Activated naive CD8-positive, alpha-beta T cell treated with anti-CD3 and anti-CD28 coated beads, Interleukin-2, amount 10 ng/mL, durations not matched to agents 7 days and 5 days (primary cell): ENCODE measurements at regions not wholly inside any gene's neighbourhood (a gene's known extent, or its start where the extent isn't known, plus 50 kb on each side); places are given as distances from the start of the nearest gene placed in this dataset.

ENCODE experiments used
- ATAC-seq: fragments of 150-1000 bp; cut with Tn5 transposase; one replicate; pipeline ENCODE4 v1.10.0; 2021; ENCODE audit warnings: low read depth, moderate library complexity
- POLR2A ChIA-PET: fragments of 350-600 bp; sonication (Branson Sonifier 250); formaldehyde crosslinking; loops from one replicate; lab custom pipeline; 2021; ENCODE audit warnings: antibody characterized with exemption; lab: Charles Lee
- DNase-seq: peaks from one replicate; pipeline ENCODE4 v3.0.0; 2021
- H3K27ac Mint-ChIP-seq: one replicate; pipeline ENCODE4 v1.8.0; 2022; ENCODE audit warnings: mild to moderate bottlenecking, mixed read lengths
- H3K27me3 Mint-ChIP-seq: one replicate; pipeline ENCODE4 v1.8.0; 2022; ENCODE audit warnings: mild to moderate bottlenecking, moderate library complexity, mixed read lengths
- H3K36me3 Mint-ChIP-seq: one replicate; pipeline ENCODE4 v1.8.0; 2021; ENCODE audit warnings: mild to moderate bottlenecking, mixed read lengths
- H3K4me1 Mint-ChIP-seq: one replicate; pipeline ENCODE4 v1.8.0; 2021; ENCODE audit warnings: mixed read lengths
- H3K4me3 Mint-ChIP-seq: one replicate; pipeline ENCODE4 v1.8.0; 2022; ENCODE audit warnings: mild to moderate bottlenecking, moderate library complexity, mixed read lengths
- H3K9me3 Mint-ChIP-seq: one replicate; pipeline ENCODE4 v1.8.0; 2021; ENCODE audit warnings: mixed read lengths

DNA sequence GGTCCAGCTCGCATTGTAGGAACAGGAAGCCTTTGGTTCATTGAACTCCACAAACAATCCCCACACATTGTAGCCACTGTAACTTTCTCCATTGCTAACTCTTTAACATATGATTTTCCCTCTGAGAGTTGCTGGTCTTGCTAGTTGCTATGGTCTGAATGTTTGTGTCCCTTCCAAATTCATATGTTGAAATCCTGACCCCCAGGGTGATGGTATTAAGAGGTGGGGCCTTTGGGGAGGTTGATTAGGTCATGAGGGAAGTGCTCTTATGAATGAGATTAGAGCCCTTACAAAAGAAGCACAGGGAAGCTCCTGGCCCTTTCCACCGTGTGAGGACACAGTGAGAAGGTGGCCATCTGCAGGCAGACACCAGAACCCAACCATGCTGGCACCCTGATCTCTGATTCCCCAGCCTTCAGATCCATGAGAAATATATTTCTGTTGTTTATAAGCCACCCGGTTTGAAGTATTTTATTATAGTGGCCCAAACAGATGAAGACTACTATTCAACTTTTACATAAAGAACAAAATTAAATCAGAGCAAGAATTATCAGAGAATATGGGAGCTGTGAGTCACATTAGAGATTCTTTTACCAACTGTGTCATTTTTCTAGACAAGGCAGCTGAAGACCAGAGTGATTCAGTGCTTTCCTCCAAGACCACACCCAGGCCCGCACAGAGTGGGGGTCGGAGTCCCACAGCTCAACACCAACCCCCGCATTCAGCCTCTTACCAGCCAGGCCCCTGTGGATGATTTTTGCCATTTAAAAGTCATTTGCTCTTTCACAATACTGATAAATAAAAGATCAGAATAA, 143.0 kb downstream of the SAMD5 start:
- H3K36me3 Mint-ChIP-seq = no peaks in the 10 kb centered on the region
- H3K27me3 Mint-ChIP-seq = peaks cover 3% of the 10 kb centered on the region
- POLR2A ChIA-PET = no interaction called here

DNA sequence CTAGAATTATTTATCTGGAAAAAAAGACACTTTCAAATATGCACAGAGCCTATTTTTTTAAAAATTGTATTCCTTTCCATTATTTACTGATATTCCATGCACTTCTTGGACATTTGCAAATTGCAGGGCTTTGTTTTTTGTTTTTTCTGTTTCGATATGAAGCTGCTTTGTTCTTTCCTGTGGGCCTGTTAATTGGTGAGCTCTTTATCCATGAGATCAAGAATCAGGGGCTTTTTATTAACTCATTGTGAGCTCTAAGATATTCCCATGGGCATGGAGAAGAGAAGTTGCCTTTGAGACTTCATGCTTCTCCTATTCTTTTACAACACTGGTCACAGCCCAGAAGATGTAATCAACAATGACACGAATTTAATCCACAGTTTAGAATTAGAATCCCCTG, 145.1 kb downstream of the SAMD5 start:
- Mint-ChIP-seq H3K27me3 (peaks cover 3% of the 10 kb centered on the region), H3K4me1 (no peaks in the 10 kb centered on the region), H3K4me3 (no peak overlapping the region), H3K36me3 (no peaks in the 10 kb centered on the region), H3K9me3 (peaks cover 4% of the 10 kb centered on the region), H3K27ac (no peak overlapping the region)
- DNase-seq = no peak
- ATAC-seq = no peak
- POLR2A ChIA-PET = no interaction called here

More for the DNA sequence above, 143.0 kb downstream of the SAMD5 start:
- H3K4me3 Mint-ChIP-seq = no peak overlapping the region
- no peak for DNase-seq
- H3K27ac Mint-ChIP-seq = no peak overlapping the region
- no peak for ATAC-seq
- no peaks in the 10 kb centered on the region for H3K4me1 Mint-ChIP-seq
- H3K9me3 Mint-ChIP-seq = peaks cover 4% of the 10 kb centered on the region

DNA sequence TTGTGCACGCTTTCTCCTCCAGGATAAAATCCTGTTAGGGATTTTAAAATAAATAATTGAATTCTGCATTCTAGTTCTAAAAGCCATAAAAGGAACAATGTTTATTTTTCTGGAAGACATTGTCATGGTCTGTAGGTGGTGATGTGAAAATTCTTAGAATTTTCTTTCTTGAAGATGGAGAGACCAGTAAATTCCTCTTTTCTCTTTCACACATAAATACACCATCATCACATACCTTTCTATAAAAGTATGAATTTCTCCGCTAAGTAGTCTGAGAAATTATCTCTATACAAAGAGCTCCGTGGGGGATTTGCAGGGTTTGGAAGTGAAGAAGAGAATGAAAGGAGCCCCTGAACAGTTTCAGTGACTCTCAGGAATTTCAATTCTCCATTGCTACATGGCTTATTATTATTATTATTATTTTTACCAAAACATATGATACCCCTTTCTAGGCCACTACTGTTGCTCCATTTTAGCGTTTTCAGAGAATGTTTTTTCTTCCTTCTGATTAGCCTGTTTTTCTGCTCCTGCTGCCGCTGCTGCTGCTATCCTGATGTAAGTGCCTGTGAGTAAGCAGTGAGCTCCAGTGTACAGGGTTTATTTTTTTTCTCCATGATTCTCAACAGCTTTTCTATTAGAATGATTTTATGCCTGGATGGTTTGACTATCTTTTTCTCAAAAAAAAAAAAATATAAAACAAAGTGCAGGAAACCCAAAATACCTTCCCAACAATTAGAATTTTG, 145.8 kb downstream of the SAMD5 start:
- H3K4me3 Mint-ChIP-seq = no peak overlapping the region
- no peak overlapping the region for H3K27ac Mint-ChIP-seq
- peaks cover 3% of the 10 kb centered on the region for H3K27me3 Mint-ChIP-seq
- POLR2A ChIA-PET = no interaction called here
- no peaks in the 10 kb centered on the region for H3K36me3 Mint-ChIP-seq
- H3K4me1 Mint-ChIP-seq = no peaks in the 10 kb centered on the region
- peaks cover 4% of the 10 kb centered on the region for H3K9me3 Mint-ChIP-seq
- DNase-seq (no peak), ATAC-seq (no peak)

DNA sequence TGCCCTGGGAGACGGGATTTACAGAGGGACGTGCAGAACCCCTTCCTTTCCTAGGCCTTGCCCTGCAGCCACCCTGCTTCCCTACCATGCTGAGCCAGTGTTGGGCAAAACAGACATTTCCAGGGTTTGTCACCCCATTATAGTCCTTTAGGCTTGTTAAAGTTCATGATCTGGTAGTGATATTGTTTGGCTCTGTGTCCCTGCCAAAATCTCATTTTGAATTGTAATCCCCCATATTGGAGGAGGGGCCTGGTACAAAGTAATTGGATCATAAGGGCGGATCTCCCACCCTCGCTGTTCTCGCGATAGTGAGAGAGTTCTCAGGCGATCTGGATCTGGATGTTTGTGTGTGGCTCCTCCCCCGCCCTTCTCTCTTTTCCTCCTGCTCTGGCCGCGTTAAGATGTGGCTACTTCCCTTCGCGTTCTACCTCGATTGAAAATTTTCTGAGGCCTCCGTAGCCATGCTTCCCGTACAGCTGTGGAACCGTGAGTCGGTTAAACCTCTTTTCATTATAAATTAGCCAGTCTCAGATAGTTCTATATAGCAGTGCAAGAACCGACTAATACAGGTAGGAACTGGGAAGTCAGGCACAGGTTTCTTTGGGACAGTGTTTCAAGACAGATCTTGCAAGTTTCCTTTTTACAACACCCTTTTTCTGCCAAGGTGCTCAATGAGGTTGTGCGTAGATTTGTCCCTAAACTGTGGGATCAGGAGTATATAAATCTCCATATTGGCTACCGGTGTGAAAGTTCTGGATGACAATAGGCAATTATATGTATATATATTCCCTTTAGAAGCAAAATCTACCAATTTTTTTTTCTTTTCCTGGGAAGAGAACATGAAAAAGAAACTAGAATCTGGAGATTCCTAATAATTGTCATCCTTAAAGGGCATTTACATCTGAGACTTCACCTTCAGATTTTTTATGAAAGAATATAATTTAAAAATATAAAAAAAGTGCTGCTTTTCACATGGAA, 152.1 kb downstream of the SAMD5 start:
- no peak for DNase-seq
- H3K4me1 Mint-ChIP-seq = no peaks in the 10 kb centered on the region
- H3K9me3 Mint-ChIP-seq = no peaks in the 10 kb centered on the region
- no peak for ATAC-seq
- POLR2A ChIA-PET = no interaction called here
- H3K36me3 Mint-ChIP-seq = no peaks in the 10 kb centered on the region
- H3K27ac Mint-ChIP-seq = no peak overlapping the region
- no peak overlapping the region for H3K4me3 Mint-ChIP-seq
- no peaks in the 10 kb centered on the region for H3K27me3 Mint-ChIP-seq

DNA sequence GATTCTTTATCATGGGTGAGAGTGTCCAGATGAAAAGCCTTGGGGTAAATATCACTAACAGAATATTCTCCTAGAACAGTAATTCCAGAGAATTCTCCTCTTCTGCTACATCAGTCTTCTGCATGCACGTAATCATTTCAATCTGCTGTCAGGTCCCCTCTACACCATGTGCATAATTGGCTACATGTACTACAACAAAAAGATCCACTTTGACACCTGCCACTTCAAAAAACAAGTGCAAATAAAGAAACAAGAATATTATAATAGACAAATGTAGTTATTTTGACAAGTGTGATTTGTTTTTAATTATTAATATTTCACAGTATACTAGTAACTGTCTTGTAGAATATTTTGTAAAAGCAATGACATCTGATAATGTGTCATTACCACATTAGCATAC, 154.2 kb downstream of the SAMD5 start:
- Mint-ChIP-seq H3K36me3 (no peaks in the 10 kb centered on the region), H3K4me3 (no peak overlapping the region), H3K27ac (no peak overlapping the region), H3K27me3 (no peaks in the 10 kb centered on the region), H3K9me3 (no peaks in the 10 kb centered on the region), H3K4me1 (no peaks in the 10 kb centered on the region)
- POLR2A ChIA-PET = no interaction called here
- no peak for DNase-seq
- no peak for ATAC-seq

DNA sequence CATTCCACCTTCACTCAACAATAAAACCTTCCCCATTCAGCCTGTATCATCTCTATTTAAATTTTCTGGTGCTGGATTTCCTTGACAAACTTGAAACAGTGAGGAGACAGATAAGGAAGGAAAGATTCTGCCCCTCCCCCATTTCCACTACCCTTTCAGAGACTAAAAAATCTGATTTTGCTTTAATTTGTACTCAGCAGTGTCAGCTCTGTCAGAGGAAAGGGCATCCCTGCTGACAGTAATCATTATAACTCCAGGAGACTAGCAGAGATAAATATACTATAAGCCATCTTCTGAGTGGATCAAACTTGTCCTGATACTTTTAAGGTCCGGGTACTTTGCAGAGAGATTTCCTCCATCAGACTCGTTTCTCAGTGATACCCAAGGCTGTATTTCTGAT, 155.6 kb downstream of the SAMD5 start:
- Mint-ChIP-seq H3K4me1 (no peaks in the 10 kb centered on the region), H3K36me3 (no peaks in the 10 kb centered on the region), H3K27me3 (no peaks in the 10 kb centered on the region), H3K27ac (no peak overlapping the region), H3K9me3 (no peaks in the 10 kb centered on the region), H3K4me3 (no peak overlapping the region)
- DNase-seq (no peak), ATAC-seq (no peak)
- POLR2A ChIA-PET = no interaction called here

DNA sequence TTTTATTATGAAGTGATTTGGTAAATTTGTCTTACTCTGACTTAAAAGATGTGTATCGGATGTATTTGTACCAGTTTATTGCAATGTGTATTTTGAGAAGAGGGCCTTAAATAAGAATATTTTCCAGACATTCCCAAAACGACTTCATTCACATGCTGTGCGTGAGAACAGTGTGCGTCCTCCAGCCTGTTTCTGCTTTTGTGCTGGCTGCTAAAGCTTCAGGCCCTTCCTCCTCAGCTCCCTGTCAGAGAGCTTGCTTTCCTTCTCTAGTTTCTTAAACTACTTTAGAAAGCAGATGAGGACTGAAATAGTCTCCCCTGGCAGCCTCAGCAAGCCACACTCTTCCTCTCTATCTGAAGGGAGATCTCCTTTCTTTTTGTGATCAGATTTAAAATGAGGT, 157.8 kb downstream of the SAMD5 start:
- Mint-ChIP-seq H3K27me3 (no peaks in the 10 kb centered on the region), H3K27ac (no peak overlapping the region), H3K9me3 (peaks cover 5% of the 10 kb centered on the region), H3K4me1 (no peaks in the 10 kb centered on the region), H3K36me3 (no peaks in the 10 kb centered on the region), H3K4me3 (no peak overlapping the region)
- POLR2A ChIA-PET = no interaction called here
- no peak for ATAC-seq
- no peak for DNase-seq

DNA sequence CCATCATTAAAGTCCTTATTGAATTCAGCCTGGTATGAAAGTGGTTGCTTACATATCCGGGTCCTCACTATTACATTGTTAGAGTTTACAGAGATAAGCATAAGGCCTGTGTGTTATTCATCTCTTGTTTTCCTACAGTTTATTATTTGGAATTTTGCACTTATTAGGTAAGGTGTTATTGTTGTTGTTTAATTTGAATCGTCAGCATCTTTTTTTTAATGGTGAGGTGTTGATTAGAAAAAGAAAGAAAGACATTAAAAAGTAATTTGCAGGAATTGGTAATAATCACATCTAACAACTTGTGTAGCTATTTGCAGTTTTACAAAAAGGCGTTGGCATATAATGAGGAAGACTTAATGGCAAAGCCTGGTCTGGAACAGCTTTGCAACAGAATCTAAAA, 158.6 kb downstream of the SAMD5 start:
- no peaks in the 10 kb centered on the region for H3K36me3 Mint-ChIP-seq
- no peak for ATAC-seq
- no peak for DNase-seq
- no peak overlapping the region for H3K4me3 Mint-ChIP-seq
- H3K27me3 Mint-ChIP-seq = no peaks in the 10 kb centered on the region
- no peaks in the 10 kb centered on the region for H3K4me1 Mint-ChIP-seq
- peaks cover 5% of the 10 kb centered on the region for H3K9me3 Mint-ChIP-seq
- POLR2A ChIA-PET = no interaction called here
- no peak overlapping the region for H3K27ac Mint-ChIP-seq

DNA sequence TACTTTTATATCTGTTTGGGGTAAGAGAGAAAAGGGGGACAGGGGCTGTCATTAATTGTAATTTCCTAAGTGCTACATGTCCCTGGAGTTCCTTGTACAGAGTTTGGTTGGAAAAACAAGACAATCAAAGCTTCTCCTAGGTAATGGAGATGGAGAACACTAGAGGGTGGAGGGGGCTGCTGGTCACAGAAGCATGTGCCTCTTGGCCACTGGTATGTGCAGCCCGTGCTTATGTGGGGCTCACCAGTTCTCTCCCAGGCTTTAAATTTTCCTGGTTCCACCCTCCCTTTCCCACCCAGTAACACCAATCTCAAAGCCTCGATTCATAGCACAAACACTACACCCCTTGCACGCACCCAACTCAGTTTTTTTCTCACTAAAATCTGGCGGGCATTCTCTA, 165.6 kb downstream of the SAMD5 start:
- no peaks in the 10 kb centered on the region for H3K36me3 Mint-ChIP-seq
- ATAC-seq (no peak), DNase-seq (no peak)
- H3K4me1 Mint-ChIP-seq = no peaks in the 10 kb centered on the region
- peaks cover 9% of the 10 kb centered on the region for H3K9me3 Mint-ChIP-seq
- POLR2A ChIA-PET = no interaction called here
- no peak overlapping the region for H3K4me3 Mint-ChIP-seq
- H3K27me3 Mint-ChIP-seq = no peaks in the 10 kb centered on the region
- H3K27ac Mint-ChIP-seq = no peak overlapping the region

DNA sequence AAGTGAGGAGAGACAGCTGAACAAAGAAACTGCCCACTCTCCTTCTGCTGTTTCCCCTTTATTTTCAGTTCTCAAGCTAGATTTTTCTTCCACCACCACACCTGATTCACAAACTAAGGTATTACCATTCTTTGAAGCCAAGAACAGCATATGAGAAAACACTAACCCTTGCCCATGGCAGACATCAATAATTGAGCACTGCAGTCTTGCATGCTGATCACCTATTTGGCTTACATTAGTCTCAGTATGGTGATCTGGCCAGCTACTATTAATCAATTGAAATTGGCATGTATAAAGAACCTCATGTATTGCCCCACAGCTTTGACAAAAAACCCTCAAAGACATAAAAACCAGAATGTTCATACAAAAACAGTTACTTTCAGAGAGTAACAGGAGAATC, 166.3 kb downstream of the SAMD5 start:
- Mint-ChIP-seq H3K27ac (no peak overlapping the region), H3K4me1 (no peaks in the 10 kb centered on the region), H3K9me3 (peaks cover 6% of the 10 kb centered on the region), H3K4me3 (no peak overlapping the region), H3K27me3 (no peaks in the 10 kb centered on the region), H3K36me3 (no peaks in the 10 kb centered on the region)
- ATAC-seq (no peak), DNase-seq (no peak)
- POLR2A ChIA-PET = no interaction called here

DNA sequence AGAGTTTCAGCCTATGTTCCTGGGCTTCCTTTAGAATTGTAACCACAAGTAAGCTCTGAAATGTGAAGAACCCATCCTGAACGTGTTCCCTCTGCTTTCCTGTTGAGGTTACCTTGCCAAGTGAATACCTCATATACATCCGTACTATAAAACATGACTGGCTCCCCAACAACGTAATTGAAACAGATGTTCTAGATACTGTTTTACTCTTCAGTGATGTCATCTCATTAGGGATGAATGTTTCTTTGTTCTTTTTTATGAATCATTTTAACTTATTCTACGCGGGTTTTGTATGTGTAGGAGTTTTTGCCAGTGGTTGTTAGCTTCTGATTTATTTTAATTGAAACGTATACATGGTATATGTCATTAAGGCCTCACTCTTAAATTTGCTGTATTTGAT, 166.8 kb downstream of the SAMD5 start:
- POLR2A ChIA-PET = no interaction called here
- DNase-seq (no peak), ATAC-seq (no peak)
- H3K4me3 Mint-ChIP-seq = no peak overlapping the region
- no peaks in the 10 kb centered on the region for H3K27me3 Mint-ChIP-seq
- H3K4me1 Mint-ChIP-seq = no peaks in the 10 kb centered on the region
- no peak overlapping the region for H3K27ac Mint-ChIP-seq
- no peaks in the 10 kb centered on the region for H3K36me3 Mint-ChIP-seq
- H3K9me3 Mint-ChIP-seq = peaks cover 4% of the 10 kb centered on the region

DNA sequence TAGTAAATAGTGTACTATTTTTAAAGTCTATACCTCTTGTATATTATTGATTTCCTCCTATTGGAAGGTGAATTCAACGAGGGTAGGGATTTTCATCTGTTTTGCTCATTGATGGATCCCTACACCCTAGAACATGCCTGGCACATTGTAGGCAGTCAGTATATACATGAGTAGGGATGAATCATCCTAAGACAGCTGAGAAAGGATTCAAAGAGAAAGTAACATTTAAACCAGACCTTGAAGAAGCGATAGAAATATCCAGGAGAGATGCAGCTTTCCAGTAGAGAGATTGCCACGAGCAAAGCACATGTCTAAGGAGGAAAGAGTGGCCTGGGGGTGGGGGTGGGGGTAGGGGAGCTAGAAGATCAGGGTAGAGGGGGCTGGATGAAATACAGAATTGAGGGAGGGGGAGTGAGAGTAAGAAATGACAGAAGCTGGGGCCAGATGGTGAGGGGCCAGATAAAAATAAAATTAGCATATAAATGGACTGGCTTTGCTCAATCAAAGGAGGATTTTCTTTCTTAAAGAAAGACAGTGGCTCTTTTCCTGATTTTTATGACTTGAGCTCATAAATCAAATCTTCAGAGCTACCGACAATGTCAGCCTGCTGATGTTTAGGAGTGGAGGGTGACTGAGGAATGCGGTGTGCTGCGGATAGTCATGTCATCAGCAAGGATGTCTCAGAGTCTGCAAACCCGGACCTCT, 168.2 kb downstream of the SAMD5 start:
- H3K27me3 Mint-ChIP-seq = no peaks in the 10 kb centered on the region
- H3K4me3 Mint-ChIP-seq = no peak overlapping the region
- no peak overlapping the region for H3K27ac Mint-ChIP-seq
- ATAC-seq (no peak), DNase-seq (no peak)
- POLR2A ChIA-PET = no interaction called here
- H3K36me3 Mint-ChIP-seq = no peaks in the 10 kb centered on the region
- H3K9me3 Mint-ChIP-seq = peaks cover 4% of the 10 kb centered on the region
- no peaks in the 10 kb centered on the region for H3K4me1 Mint-ChIP-seq

DNA sequence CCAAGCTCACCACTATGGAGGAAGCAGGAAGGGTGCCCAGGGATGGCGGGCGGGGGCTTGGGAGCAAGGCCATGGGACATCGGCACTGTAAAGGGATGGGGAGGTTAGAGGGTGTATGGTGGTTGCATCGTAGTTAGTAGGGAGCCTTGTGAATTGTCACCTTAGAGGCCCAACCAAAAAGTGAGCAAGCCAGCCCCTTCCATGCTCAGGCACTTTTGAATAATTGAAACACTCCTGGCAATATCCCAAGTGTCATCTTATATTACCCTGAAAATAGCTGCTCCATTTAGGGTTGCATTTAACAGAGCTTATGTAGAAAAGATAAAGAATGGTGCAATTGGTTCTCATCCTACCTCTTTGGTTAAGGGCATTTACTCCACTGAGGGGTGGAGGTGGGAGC, 169.2 kb downstream of the SAMD5 start:
- DNase-seq (no peak), ATAC-seq (no peak)
- H3K9me3 Mint-ChIP-seq = peaks cover 4% of the 10 kb centered on the region
- no peak overlapping the region for H3K27ac Mint-ChIP-seq
- H3K27me3 Mint-ChIP-seq = no peaks in the 10 kb centered on the region
- no peak overlapping the region for H3K4me3 Mint-ChIP-seq
- H3K4me1 Mint-ChIP-seq = no peaks in the 10 kb centered on the region
- H3K36me3 Mint-ChIP-seq = no peaks in the 10 kb centered on the region
- POLR2A ChIA-PET = no interaction called here
